ENCODE measurements at regions not wholly inside any gene's neighbourhood (a gene's known extent, or its start where the extent isn't known, plus 50 kb on each side); places are given as distances from the start of the nearest gene placed in this dataset.

GRCh38 chr18:51801514-51801913, 538.5 kb upstream of the DCC start:
- Mint-ChIP-seq H3K4me3 (no peak overlapping the region), H3K27ac (no peak overlapping the region), H3K4me1 (no peaks in the 10 kb centered on the region), H3K9me3 (peaks cover 28% of the 10 kb centered on the region), H3K36me3 (0 out of 2 replicates have a peak, but pooled peaks cover 3% of the 10 kb centered on the region), H3K27me3 (ENCODE audit: low read depth) (no peaks in the 10 kb centered on the region)
- ChIA-PET POLR2A (no interaction called here), CTCF (no interaction called here)
- no peak for DNase-seq (ENCODE audit: low spot score)
- TF ChIP-seq ZNF512 (CRISPR knock-in tag; IDR thresholded peaks at IDR 0.05; ENCODE audit: borderline replicate concordance): no peak
- no peak for TF ChIP-seq GRHL2 (CRISPR knock-in tag; IDR thresholded peaks at IDR 0.05; ENCODE audit: insufficient replicate concordance, severe bottlenecking)
- TF ChIP-seq, protein P1, sequence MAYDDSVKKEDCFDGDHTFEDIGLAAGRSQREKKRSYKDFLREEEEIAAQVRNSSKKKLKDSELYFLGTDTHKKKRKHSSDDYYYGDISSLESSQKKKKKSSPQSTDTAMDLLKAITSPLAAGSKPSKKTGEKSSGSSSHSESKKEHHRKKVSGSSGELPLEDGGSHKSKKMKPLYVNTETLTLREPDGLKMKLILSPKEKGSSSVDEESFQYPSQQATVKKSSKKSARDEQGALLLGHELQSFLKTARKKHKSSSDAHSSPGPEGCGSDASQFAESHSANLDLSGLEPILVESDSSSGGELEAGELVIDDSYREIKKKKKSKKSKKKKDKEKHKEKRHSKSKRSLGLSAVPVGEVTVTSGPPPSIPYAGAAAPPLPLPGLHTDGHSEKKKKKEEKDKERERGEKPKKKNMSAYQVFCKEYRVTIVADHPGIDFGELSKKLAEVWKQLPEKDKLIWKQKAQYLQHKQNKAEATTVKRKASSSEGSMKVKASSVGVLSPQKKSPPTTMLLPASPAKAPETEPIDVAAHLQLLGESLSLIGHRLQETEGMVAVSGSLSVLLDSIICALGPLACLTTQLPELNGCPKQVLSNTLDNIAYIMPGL (CRISPR knock-in tag; IDR thresholded peaks at IDR 0.05): no peak
- no peak for TF ChIP-seq ZNF121 (CRISPR knock-in tag; IDR thresholded peaks at IDR 0.05)
- no peak for TF ChIP-seq JAZF1 (CRISPR knock-in tag; IDR thresholded peaks at IDR 0.05)
- no peak for ATAC-seq

DNA sequence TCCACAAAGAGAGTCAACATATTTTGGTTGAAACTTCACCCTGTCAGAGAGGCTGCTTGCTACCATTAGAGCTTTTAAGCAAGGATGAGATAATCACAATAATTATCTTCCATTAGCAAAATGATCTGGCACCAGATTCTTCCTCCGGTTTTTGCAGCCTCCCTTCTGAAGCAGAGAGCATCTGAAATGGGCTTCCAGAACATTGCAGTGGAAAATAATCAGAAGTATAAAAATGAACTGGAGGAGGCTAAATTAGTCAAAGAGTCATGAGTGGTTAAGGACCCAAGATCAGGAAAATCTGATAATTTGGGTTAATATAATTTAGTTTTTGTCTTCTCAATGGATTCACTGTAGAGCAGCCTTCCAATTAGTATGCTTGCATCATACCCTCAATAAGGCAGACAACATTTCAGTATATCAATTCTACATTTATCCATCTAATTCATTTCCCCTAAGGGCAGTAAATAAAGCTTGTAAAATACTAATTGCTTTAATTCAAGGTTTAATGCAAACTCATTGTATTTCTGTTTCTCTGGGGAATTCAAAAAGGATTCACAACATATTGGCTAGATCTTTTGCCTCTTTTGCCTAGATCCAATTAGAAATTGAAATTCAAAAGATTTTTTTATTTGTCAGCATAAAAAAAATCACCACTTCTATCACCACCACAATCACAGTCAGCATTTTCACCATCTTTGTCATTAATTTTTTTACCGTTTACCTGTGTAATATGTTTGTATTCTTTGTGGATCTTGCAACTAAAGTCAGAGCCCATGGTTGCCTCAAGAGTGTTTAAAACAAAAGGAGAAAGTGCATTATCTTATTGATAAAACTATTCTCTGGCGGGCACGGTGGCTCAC, 537.2 kb upstream of the DCC start:
- DNase-seq (ENCODE audit: low spot score) (no peak), ATAC-seq (no peak)
- POLR2A ChIA-PET: no interaction called here
- Mint-ChIP-seq H3K36me3 (0 out of 2 replicates have a peak, but pooled peaks cover 3% of the 10 kb centered on the region), H3K27me3 (ENCODE audit: low read depth) (no peaks in the 10 kb centered on the region), H3K4me1 (no peaks in the 10 kb centered on the region), H3K4me3 (no peak overlapping the region), H3K9me3 (peaks cover 28% of the 10 kb centered on the region), H3K27ac (no peak overlapping the region)
- no peak for TF ChIP-seq JUN (CRISPR knock-in tag; IDR thresholded peaks at IDR 0.05)
- no peak for TF ChIP-seq RELA (CRISPR knock-in tag; IDR thresholded peaks at IDR 0.05; ENCODE audit: borderline replicate concordance)
- TF ChIP-seq ARID4B (CRISPR knock-in tag; IDR thresholded peaks at IDR 0.05; ENCODE audit: borderline replicate concordance): no peak
- no peak for TF ChIP-seq ZNF396 (CRISPR knock-in tag; IDR thresholded peaks at IDR 0.05; ENCODE audit: borderline replicate concordance)
- no peak for TF ChIP-seq FOXJ3 (CRISPR knock-in tag; IDR thresholded peaks at IDR 0.05; ENCODE audit: borderline replicate concordance)
- no peak for TF ChIP-seq NR2C2 (CRISPR knock-in tag; IDR thresholded peaks at IDR 0.05)
- no peak for TF ChIP-seq SOX15 (CRISPR knock-in tag; IDR thresholded peaks at IDR 0.05)
- TF ChIP-seq NR3C1 (CRISPR knock-in tag; conservative IDR thresholded peaks at IDR 0.05; ENCODE audit: low read depth): no peak
- no peak for TF ChIP-seq STAT6 (CRISPR knock-in tag; conservative IDR thresholded peaks at IDR 0.05; ENCODE audit: low read depth)
- TF ChIP-seq SMAD4 (CRISPR knock-in tag; IDR thresholded peaks at IDR 0.05): no peak
- no peak for TF ChIP-seq EMX1 (CRISPR knock-in tag; IDR thresholded peaks at IDR 0.05)
- no peak for TF ChIP-seq ZBTB43 (CRISPR knock-in tag; IDR thresholded peaks at IDR 0.05)
- TF ChIP-seq SP1 (CRISPR knock-in tag; conservative IDR thresholded peaks at IDR 0.05): no peak
- no peak for TF ChIP-seq E2F4 (CRISPR knock-in tag; IDR thresholded peaks at IDR 0.05; ENCODE audit: borderline replicate concordance, low read depth)
- no peak for TF ChIP-seq TEAD1 (CRISPR knock-in tag; IDR thresholded peaks at IDR 0.05)
- CTCF ChIA-PET: no interaction called here
